ENCODE measurements at regions not wholly inside any gene's neighbourhood (a gene's known extent, or its start where the extent isn't known, plus 50 kb on each side); places are given as distances from the start of the nearest gene placed in this dataset.

DNA sequence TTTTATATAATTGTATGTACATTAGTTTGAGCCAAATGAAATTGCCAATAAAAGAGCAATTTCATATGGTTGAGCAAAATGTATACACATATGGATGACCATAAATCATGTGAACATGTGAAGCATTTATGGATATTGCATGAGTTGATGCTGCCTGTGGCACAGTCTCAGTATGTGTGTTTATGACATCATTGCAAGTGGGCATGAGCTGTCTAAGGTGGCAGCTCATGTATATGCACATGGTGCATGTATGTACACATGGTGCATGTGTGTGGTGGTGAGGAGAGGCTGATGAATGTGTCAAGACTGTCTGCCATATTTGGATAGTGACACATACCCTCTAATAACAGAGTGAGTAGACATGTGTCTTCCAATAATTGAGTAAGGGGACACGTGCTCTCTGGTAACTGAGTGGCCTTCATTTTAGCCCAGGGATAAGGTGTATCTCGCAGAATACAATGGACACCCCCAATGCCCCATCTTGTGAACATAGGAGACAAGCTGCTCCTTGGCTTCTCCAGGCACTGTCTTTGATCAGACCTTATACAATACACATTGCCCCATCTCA is 208.8 kb downstream of the DHX35 start:
- Mint-ChIP-seq H3K9me3 (no peaks in the 10 kb centered on the region), H3K4me3 (no peak overlapping the region), H3K27me3 (ENCODE audit: low read depth) (peaks cover 38% of the 10 kb centered on the region), H3K27ac (no peak overlapping the region), H3K4me1 (no peaks in the 10 kb centered on the region), H3K36me3 (no peaks in the 10 kb centered on the region)
- no peak for TF ChIP-seq CTCF (IDR thresholded peaks at IDR 0.05; ENCODE audit: unreplicated experiment)
- DNase-seq (ENCODE audit: low spot score in 2 of 2, unreplicated experiment in 2 of 2) = no peak

- no peak overlapping the region for H3K4me3 Mint-ChIP-seq
- H3K36me3 Mint-ChIP-seq = no peaks in the 10 kb centered on the region
- H3K27me3 Mint-ChIP-seq (ENCODE audit: low read depth) = peaks cover 40% of the 10 kb centered on the region
- no peaks in the 10 kb centered on the region for H3K4me1 Mint-ChIP-seq
- no peak for TF ChIP-seq CTCF (IDR thresholded peaks at IDR 0.05; ENCODE audit: unreplicated experiment)
- H3K9me3 Mint-ChIP-seq = no peaks in the 10 kb centered on the region
- H3K27ac Mint-ChIP-seq = no peak overlapping the region
- no peak for DNase-seq (ENCODE audit: low spot score in 2 of 2, unreplicated experiment in 2 of 2)
Measured at GRCh38 chr20:39165099-39165498, 203.0 kb downstream of the DHX35 start.

- TF ChIP-seq CTCF (IDR thresholded peaks at IDR 0.05; ENCODE audit: unreplicated experiment) = no peak
- no peak for DNase-seq (ENCODE audit: low spot score in 2 of 2, unreplicated experiment in 2 of 2)
- Mint-ChIP-seq H3K4me3 (no peak overlapping the region), H3K27ac (no peak overlapping the region), H3K27me3 (ENCODE audit: low read depth) (peaks cover 44% of the 10 kb centered on the region), H3K9me3 (no peaks in the 10 kb centered on the region), H3K36me3 (no peaks in the 10 kb centered on the region), H3K4me1 (no peaks in the 10 kb centered on the region)
Measured at GRCh38 chr20:39164642-39165041, 202.5 kb downstream of the DHX35 start.

- TF ChIP-seq CTCF (IDR thresholded peaks at IDR 0.05; ENCODE audit: unreplicated experiment) = no peak
- H3K9me3 Mint-ChIP-seq = no peaks in the 10 kb centered on the region
- H3K27ac Mint-ChIP-seq = no peak overlapping the region
- H3K4me1 Mint-ChIP-seq = no peaks in the 10 kb centered on the region
- H3K27me3 Mint-ChIP-seq (ENCODE audit: low read depth) = peaks cover 44% of the 10 kb centered on the region
- H3K4me3 Mint-ChIP-seq = no peak overlapping the region
- no peaks in the 10 kb centered on the region for H3K36me3 Mint-ChIP-seq
- DNase-seq (ENCODE audit: low spot score in 2 of 2, unreplicated experiment in 2 of 2) = no peak
Measured at GRCh38 chr20:39163993-39164392, 201.8 kb downstream of the DHX35 start.

- no peak overlapping the region for H3K4me3 Mint-ChIP-seq
- no peak for DNase-seq (ENCODE audit: low spot score in 2 of 2, unreplicated experiment in 2 of 2)
- TF ChIP-seq CTCF (IDR thresholded peaks at IDR 0.05; ENCODE audit: unreplicated experiment) = no peak
- no peaks in the 10 kb centered on the region for H3K4me1 Mint-ChIP-seq
- H3K36me3 Mint-ChIP-seq = no peaks in the 10 kb centered on the region
- no peak overlapping the region for H3K27ac Mint-ChIP-seq
- no peaks in the 10 kb centered on the region for H3K9me3 Mint-ChIP-seq
- H3K27me3 Mint-ChIP-seq (ENCODE audit: low read depth) = peaks cover 41% of the 10 kb centered on the region
Measured at GRCh38 chr20:39161900-39162299, 199.8 kb downstream of the DHX35 start.

DNA sequence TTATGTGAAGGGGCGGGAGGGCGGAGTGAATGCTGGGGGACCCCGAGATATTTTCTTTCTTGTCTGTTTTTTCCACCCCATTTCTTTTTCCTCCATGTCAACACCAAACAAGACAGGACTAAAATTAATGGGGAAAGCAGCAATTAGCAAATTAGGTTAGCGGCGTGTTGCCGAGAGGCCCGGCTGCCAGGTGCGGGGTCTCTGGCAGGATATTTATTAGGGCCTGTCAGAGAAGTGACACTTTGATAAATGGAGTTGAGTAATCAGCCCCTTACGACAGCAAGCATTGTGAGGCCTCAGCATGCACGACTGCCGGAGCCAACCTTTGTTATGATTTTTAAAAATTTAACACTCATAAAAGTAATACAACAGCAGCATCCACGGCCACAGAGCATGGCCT is 193.8 kb downstream of the DHX35 start:
- Mint-ChIP-seq H3K9me3 (no peaks in the 10 kb centered on the region), H3K36me3 (no peaks in the 10 kb centered on the region), H3K27ac (no peak overlapping the region), H3K4me3 (no peak overlapping the region), H3K27me3 (ENCODE audit: low read depth) (peaks cover 63% of the 10 kb centered on the region), H3K4me1 (no peaks in the 10 kb centered on the region)
- no peak for TF ChIP-seq CTCF (IDR thresholded peaks at IDR 0.05; ENCODE audit: unreplicated experiment)
- no peak for DNase-seq (ENCODE audit: low spot score in 2 of 2, unreplicated experiment in 2 of 2)

Measured in mesothelial cell of epicardium (in vitro differentiated cells).